CD4-positive, alpha-beta T cell treated with Interleukin-12 subunit alpha and Interleukin-12 subunit beta, for 1 hour (primary cell): ENCODE measurements at regions not wholly inside any gene's neighbourhood (a gene's known extent, or its start where the extent isn't known, plus 50 kb on each side); places are given as distances from the start of the nearest gene placed in this dataset.
"Not testable (repeated sequence)": the region's sequence is repeated elsewhere in the genome, so short reads cannot be mapped to it uniquely, and the experiment has no call there.

Experiments used
- DNase-seq: peaks from one replicate; pipeline ENCODE4 v3.0.0-alpha.2; 2020

GRCh38 chr6:102981490-102982015 lies 1588.0 kb downstream of the GRIK2 start:
- DNase-seq: no peak

DNA sequence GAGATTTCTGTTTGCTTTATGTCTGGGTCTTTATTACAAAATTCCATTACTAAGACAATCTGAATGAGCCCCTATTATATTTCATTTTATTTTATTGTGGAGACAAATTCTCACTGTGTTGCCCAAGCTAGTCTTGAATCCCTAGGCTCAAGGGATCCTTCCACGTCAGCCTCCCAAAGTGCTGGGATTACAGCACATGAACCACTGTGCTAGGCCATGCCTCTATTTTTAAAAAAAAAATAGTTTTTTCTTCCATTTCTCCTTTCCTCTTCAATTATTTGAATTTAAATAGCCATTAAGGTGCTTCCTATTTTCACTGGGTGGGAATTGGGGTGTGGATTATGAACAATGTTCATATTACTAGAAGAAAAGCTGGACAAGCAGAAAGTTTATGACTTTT lies 1587.4 kb downstream of the GRIK2 start:
- no peak for DNase-seq

- no peak for DNase-seq
Observed at GRCh38 chr6:102961902-102962301, 1568.4 kb downstream of the GRIK2 start.

GRCh38 chr6:102950967-102951366 lies 1557.5 kb downstream of the GRIK2 start:
- DNase-seq: no peak

- DNase-seq: no peak
Observed at GRCh38 chr6:102944475-102944874, 1551.0 kb downstream of the GRIK2 start.

- no peak for DNase-seq
Observed at GRCh38 chr6:102942206-102942605, 1548.7 kb downstream of the GRIK2 start.

- DNase-seq: no peak
Observed at GRCh38 chr6:102936959-102937358, 1543.5 kb downstream of the GRIK2 start.

DNA sequence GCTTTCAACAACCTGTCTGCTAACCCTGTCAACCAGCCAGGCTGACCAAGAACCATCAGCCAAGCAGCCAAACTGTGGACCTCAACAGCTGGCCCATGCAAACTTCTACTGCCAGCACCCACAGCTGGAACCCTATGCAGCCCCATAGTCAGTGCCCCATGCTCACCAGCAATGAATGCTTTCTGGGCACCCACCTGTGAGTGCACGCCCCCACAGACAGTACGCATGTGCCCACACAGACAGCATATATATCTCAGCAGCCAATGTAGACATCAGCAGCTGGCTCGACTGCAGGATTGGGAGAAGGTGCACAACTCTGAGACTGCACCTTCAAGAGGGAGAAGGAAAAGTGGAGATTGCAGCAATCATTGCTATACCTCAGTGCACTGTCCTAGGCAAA lies 1534.6 kb downstream of the GRIK2 start:
- DNase-seq: no peak

DNA sequence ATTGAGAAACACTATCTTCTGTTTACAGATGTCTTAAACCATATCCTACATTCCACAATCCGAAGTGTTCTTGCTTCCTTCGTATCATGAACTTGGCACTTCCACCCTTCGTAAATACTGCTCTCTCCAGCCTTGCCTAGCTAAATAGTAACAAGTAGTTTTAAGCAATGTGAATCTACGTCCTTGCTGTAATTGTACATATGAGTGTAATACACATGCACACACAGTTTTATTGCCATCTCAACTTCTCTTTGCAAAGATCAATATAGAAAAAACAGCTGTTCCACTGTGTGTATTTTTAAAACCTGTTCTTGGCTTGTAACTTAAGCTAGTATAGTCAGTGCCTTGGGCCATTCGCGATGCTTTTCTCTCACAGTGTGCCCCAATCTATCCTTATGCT lies 1524.7 kb downstream of the GRIK2 start:
- no peak for DNase-seq

GRCh38 chr6:102911571-102911970 lies 1518.1 kb downstream of the GRIK2 start:
- DNase-seq: no peak

GRCh38 chr6:102910701-102911139 lies 1517.2 kb downstream of the GRIK2 start:
- DNase-seq: not testable (repeated sequence)

GRCh38 chr6:102907181-102907580 lies 1513.7 kb downstream of the GRIK2 start:
- DNase-seq: no peak

DNA sequence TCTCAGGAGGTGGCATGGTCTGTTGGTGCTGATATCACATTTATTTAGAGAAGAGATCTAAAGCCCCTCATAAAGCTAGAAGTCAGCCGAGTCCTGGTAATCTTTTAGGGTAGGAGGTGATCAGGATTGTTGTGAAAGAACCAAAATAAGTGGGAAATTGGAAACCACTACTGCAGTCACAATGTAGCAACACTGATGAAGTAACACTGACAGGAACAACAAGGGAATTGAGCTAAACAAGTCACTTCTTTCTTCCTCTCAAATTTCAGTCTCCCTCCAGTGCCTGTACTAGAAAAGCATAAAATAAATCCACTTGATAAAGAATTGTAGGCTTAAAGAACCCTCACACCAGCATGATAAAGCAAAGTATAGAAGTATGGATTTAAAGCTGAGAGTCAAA lies 1509.0 kb downstream of the GRIK2 start:
- DNase-seq: no peak

DNA sequence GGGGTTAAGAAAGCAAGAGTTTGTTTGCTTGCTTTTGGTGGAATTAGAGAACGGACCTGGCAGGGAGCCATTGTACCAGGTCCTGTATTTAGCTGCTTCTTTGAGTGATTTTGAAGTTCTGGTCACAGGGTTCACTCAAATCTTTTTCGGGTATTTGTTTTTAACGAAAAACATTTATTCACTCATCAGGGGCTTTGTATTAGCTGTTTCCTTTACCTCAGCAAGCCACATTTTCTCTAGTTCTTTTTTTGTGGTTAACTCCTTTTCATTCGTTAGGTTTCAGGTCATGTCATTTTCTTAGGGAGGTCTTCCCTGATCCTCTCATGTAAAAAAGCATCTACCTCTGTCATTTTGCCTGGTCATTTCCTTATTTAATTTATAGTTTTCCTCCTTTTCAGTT lies 1502.2 kb downstream of the GRIK2 start:
- DNase-seq: no peak

DNA sequence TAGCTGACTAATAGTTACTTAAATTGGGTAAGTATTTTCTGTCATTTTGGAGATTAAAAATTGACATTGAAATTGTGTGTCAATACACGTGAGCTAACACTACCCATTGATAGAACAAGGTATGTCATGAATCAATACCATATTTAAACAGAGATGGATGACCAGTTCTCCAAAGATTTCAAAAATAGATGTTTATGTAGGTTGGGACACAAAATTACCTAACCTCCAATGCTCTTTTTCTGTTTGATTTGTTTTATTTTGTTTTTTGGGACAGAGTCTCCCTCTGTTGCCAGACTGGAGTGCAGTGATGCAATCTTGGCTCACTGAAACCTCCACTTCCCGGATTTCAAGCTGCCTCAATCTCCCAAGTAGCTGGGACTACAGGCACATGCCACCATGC lies 1491.7 kb downstream of the GRIK2 start:
- DNase-seq: no peak

DNA sequence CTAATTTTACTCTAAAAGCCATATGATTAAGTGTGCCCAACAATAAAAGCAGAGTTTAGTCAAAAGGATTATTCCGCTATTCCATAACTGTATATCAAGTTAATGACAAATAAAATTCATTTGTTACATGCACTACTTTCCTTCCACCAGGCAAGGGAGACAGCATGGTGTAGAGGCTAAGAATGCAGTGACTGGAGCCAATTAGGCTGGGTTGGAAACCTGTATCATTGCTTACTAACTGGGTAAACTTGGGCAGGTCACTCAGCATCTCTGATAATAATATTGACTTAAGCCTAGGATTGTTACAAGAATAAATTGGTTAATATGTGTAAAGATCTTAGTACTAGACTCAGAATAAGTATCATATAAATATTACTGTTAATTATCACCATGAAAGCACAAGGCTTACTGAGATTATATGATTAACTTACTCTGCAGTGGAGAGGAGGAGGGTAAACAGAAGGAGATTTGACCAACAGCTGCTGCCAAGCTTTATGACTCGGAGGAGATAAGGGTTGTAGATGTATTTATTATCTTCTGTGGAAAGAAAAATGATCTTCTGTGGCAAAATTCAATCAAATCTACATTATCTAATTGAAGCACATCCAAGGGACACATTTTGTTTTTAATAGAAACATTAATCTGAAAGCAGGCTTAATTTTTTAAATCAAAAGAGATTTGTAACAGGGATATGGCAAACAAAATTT lies 1459.9 kb downstream of the GRIK2 start:
- no peak for DNase-seq

GRCh38 chr6:102848796-102849195 lies 1455.3 kb downstream of the GRIK2 start:
- DNase-seq: no peak

DNA sequence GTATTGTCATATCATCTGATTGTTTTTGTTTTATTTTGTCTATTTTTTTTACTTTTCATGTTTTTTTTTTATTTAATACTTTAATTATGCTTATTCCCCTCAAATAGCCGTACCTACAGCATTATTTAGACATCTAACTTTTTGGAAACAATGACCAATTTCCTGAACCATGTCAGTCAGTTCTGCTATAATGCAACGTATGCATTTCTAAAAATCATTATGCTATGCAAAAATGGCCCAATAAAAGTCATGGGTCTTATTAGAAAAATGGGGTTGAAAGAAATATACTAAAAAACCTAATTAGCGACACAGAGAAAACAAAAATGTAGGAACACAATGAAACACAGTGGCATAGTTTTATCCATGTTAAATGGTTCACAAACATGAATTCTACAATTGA lies 1454.7 kb downstream of the GRIK2 start:
- DNase-seq: no peak

GRCh38 chr6:102841060-102841459 lies 1447.6 kb downstream of the GRIK2 start:
- no peak for DNase-seq

DNA sequence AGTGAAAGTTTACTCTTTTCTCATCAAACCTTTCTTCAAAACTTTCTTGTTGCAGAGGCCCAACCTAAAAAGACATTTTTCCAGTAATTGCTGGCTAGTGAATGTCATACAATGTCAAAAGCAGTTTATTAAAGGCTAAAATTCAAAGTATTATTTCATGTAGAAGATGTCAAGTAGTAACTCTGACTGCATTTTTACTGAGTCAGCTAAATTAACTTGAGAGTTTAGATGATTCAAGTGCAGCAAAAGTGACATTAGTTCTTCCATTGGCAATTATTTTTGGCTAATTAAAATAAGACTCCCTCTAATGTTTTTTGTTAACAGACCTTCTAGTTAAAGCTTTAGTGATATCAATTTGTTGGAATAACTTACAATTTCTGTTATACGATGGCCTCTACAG lies 1438.5 kb downstream of the GRIK2 start:
- DNase-seq: no peak

DNA sequence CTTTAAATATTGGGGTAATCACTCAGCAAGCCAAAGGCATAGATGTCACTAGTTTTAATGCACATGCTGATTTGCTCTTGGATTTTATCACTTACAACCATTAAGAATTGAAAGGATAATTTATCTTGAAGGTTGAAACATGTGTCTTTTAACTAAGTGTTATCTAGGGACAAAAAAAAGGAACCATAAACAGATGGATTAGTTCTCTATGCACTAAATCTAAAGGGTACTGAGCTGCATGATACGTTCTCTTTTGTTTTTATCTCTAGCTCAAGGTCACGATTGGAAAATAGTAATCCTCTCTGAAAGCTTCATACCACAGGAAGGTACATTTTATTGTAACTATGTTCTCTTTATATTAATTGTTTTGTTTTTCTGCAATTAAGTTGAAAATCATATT lies 1426.6 kb downstream of the GRIK2 start:
- no peak for DNase-seq

DNA sequence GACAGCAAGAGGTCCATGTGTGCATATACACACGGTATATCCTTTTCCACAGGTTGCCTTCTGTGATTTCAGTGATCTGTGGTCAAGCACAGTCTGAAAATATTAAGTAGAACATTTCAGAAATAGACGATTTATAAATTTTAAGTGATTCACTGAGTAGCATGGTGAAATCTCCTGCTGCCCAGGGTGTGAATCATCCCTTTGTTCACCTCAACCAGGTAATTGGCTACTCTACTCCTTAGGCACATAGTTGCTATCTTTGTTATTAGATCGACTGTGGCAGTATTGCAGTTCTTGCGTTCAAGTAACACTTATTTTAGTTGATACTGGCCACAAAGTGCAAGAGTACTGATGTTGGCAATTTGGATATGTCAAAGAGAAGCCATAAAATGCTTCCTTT lies 1421.7 kb downstream of the GRIK2 start:
- no peak for DNase-seq

GRCh38 chr6:102813489-102814275 lies 1420.2 kb downstream of the GRIK2 start:
- DNase-seq: no peak

DNA sequence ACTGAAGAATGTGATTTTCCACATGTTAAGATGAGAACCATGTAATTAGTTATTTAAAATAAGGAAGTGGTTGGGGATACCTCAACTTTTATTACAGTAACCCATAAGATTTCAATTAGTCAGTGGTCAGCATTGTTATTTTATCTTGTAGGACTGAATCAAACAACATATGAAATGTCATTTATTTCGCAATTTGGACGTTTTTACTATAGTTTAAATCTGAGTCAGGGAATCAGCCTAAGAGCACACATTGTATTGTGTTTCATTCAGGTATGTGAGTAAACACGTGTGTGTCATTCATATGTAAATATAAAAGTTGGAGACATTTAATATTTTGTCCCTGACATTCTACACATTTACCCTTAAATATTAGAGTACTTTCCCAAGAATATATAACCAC lies 1418.7 kb downstream of the GRIK2 start:
- DNase-seq: no peak
